ENCODE measurements at regions not wholly inside any gene's neighbourhood (a gene's known extent, or its start where the extent isn't known, plus 50 kb on each side); places are given as distances from the start of the nearest gene placed in this dataset.

- TF ChIP-seq ZNF565 (CRISPR knock-in tag; conservative IDR thresholded peaks at IDR 0.05; ENCODE audit: low read depth) (no peak), ZC3H10 (CRISPR knock-in tag; IDR thresholded peaks at IDR 0.05) (no peak), GLIS3 (CRISPR knock-in tag; IDR thresholded peaks at IDR 0.05) (no peak), ZNF8 (CRISPR knock-in tag; IDR thresholded peaks at IDR 0.05) (no peak), ARNTL (CRISPR knock-in tag; IDR thresholded peaks at IDR 0.05; ENCODE audit: borderline replicate concordance, low read depth) (no peak), TSHZ2 (CRISPR knock-in tag; IDR thresholded peaks at IDR 0.05) (no peak)
- TF ChIP-seq, protein P1, sequence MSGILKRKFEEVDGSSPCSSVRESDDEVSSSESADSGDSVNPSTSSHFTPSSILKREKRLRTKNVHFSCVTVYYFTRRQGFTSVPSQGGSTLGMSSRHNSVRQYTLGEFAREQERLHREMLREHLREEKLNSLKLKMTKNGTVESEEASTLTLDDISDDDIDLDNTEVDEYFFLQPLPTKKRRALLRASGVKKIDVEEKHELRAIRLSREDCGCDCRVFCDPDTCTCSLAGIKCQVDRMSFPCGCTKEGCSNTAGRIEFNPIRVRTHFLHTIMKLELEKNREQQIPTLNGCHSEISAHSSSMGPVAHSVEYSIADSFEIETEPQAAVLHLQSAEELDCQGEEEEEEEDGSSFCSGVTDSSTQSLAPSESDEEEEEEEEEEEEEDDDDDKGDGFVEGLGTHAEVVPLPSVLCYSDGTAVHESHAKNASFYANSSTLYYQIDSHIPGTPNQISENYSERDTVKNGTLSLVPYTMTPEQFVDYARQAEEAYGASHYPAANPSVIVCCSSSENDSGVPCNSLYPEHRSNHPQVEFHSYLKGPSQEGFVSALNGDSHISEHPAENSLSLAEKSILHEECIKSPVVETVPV (CRISPR knock-in tag; IDR thresholded peaks at IDR 0.05), result no peak
Measured at GRCh38 chr2:147515213-147515612, 329.6 kb upstream of the ACVR2A start.
